DMS114 treated with DMSO at 0.1 percent for 48 hours (cell line): ENCODE measurements at regions not wholly inside any gene's neighbourhood (a gene's known extent, or its start where the extent isn't known, plus 50 kb on each side); places are given as distances from the start of the nearest gene placed in this dataset.
"Not testable (repeated sequence)": the region's sequence is repeated elsewhere in the genome, so short reads cannot be mapped to it uniquely, and the experiment has no call there.

Source experiments
- DNase-seq: peaks from one replicate; lab custom pipeline; 2025; ENCODE audit not compliant: unreplicated experiment; lab: John Stamatoyannopoulos, UW

DNA sequence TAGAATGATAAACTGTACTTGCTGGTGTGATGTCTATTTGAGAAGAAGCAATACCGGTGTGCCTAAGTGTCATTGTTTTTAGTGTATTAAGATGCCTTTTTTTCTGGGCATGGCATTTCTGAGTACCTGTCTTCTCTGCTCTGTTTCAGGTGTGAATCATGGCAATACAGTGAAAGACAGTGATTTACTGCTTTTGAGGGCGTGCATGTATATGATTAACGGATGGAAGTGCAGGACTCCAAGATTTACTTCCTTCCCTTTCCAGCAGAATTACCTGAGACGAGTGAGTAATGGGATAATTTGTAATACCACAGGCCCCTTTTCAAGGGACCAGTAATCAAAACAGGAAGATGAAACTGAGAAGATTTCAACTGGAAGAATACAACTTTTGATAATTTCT is 315.8 kb downstream of the SOX4 start:
- DNase-seq: no peak

- no peak for DNase-seq
Measured at GRCh38 chr6:21911208-21911607, 317.7 kb downstream of the SOX4 start.

- no peak for DNase-seq
Measured at GRCh38 chr6:21912151-21912832, 318.7 kb downstream of the SOX4 start.

DNA sequence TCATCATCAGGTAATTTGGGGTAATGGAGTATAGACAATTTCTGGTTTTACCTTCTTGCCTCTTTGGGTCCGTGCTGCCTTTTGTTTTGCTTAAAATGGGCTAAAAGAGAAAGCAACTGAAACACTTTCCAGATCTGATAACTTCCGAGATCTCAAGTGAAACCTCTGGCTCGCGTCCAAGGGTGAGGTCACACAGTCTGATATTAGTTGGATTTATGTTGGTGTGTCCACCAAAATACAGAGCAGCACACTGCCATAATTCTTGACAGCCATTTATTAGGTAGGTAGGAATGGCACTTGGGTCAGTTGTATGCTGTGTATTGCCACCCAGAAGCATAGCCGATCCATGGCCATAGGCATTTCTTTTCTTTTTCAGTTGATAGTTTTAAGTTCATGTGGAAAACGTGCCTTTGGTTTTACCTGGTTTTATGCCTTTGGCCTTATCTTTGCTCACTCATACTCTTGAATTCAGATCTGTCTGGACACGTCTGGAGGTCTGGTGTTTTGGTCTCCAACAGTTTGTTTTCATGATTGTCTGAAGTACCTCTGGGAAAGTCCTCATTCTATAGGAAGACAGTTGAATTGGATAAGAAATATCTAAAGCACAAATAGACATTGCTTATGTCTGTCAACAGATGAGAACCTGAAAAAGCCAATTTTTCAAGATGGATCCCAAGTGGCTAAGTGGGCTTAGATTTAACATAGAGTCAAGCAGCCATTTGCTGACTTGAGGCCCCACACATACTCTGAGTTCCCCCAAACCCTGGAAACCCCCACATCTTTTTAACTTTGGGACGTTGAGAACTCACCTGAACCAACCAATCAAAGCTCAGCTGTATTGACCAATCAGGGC is 320.8 kb downstream of the SOX4 start:
- DNase-seq: no peak

DNA sequence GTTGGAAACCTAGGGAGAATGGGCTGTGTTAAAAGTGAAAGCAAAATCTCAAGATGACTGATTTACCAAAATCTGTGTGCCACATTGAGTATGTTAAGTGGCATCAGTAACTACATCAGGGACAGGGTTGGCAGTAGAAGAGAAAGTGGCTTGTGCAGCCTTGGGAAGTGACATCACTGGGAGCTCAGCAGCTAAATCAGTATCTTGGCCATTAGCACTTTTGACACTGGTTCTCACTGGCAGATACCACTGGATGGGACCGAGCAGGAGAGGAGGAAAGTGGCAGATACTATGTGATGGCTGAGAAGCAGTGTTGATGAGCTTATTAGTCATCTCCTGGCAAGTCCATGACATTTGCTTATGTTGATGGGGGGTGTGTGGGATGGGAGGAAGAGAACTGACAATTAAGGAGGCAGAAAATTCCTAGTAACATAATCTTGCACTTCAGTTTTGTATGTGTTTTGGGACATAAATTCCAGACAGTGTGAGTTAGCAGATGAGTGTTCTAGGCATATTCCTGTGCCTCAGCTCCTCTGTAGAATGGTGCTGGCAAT is 322.2 kb downstream of the SOX4 start:
- DNase-seq: no peak

- no peak for DNase-seq
Measured at GRCh38 chr6:21918041-21918440, 324.5 kb downstream of the SOX4 start.

DNA sequence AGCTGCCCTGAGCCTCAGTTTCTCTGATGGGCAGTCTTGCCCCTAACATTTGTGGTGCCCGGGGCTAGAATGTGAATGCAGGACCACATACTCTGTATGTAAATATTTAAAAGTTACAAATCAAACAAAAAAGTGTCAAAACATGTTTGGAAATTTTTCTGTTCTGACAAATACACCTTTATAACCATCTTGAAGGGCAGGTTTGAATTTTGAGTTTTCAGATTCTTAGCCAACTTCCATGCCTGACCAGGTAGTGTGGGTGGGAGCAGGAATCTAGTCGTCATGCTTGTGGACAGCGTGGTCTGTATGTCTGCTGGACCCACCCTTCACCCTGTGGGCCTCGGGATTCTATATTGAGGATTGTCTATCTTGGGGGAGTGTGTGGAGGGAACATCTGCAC is 325.1 kb downstream of the SOX4 start:
- no peak for DNase-seq

DNA sequence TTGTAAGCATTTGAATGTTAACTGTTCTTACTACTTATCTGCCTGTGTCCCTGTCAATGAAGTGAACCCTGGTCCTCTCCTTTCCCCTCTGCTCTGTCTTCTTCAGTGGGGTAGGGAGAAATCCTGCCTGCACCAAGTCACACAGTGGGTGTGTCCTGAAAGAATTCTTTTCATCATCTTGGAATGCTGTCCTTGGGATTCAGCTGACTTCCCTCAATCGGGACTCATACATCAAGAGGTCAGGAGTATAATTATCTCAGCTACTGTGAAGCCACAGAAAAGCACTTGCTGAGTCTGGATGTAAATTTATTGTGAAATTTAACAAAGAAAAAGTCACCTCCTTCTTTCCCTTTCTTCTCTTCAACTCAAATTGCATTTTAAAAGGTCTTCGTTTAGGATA is 328.5 kb downstream of the SOX4 start:
- DNase-seq: no peak

- no peak for DNase-seq
Measured at GRCh38 chr6:21924002-21924401, 330.5 kb downstream of the SOX4 start.

DNA sequence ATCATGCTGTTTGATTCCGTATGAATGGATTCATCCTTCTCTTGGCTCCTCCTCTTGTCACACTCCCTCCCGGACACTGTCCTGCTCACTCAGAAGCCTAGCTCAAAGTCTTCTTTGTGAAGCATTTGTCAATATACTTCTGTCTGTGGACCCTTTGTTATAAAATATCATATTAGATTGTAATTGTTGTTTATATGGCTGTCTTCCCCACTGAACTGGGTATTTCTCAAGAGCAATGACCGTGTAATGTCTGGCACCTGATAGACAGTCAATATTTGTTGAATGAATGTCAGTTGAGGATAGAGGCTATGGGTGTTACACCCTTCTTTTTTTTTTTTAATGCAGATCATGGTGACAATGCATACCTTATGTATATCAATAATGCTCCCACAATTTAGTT is 335.3 kb downstream of the SOX4 start:
- DNase-seq: no peak

GRCh38 chr6:21931641-21932335 is 338.2 kb downstream of the SOX4 start:
- no peak for DNase-seq

DNA sequence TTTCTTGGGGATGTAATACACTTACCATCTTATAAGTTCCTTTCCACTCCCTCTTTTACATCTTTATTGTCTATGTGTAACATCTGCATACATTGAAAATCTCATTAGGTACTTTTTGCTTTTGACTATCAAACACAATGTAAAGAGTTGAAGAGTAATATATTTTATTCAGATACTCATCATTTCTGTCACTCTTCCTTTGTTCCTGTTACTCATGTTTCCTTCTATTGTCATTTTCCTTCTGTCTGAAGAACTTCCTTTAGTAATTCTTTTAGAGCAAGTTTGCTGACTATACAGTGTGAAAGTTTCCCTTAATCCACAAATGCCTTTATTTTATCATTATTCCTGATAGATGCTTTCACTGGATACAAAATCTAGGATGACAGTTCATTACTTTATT is 339.8 kb downstream of the SOX4 start:
- DNase-seq: no peak

- DNase-seq: no peak
Measured at GRCh38 chr6:21935142-21935541, 341.6 kb downstream of the SOX4 start.

DNA sequence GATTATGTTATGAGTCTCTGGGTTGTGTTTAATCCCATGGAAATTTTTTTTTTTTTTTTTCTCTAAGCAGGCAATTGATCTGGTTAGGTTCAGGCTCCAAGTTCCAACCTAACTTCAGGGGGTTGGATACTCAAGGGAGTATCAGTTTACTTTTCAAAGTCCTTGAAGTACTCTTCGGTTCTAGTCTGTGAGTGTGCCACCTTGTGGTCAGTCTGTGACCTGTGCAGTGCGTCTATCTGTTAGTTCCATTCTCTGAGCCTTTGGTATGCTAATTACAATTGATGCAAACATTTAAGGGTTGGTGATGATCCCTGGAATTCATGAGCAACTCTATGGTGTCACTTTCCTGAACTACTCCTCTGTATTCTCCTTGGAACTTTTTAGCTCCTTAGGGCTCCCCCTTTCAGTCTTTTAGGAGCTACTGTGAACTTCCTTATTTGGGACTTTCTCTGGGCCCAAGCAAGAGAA is 342.0 kb downstream of the SOX4 start:
- DNase-seq: peak; percentile 32

- no peak for DNase-seq
Measured at GRCh38 chr6:21937466-21937865, 343.9 kb downstream of the SOX4 start.

DNA sequence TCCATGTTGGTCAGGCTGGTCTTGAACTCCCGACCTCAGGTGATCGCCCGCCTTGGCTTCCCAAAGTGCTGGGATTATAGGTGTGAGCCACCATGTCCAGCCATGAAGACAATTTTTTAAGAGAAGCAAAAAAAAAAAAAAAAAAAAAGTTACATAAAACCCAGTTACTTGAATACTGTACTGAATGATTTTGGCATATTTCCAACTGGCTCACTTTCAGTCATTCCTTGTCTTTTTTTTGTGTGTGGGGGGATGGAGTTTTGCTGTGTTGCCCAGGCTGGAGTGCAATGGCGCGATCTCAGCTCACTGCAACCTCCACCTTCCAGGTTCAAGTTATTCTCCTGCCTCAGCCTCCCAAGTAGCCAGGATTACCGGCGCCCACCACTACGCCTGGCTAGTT is 345.5 kb downstream of the SOX4 start:
- not testable (repeated sequence) for DNase-seq

GRCh38 chr6:21941926-21942325 is 348.4 kb downstream of the SOX4 start:
- DNase-seq: no peak

DNA sequence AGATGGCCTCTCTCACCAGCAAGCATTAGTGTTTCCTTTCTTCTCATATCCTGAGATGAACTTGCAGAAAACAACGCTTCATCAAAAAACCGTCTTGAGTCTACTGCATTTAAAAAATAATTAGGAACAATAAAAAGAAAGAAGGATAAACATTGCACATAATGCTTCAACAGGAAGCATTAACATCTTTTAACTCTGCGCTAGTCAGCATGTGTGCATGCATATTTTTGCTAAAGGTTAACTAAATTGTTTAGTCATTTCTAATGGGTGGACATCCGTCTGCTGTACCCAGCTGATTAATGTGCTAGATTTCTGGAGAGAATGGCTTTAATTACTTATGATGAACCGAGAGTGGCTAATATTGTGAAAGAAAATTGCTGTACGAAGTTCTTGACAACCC is 349.3 kb downstream of the SOX4 start:
- no peak for DNase-seq

DNA sequence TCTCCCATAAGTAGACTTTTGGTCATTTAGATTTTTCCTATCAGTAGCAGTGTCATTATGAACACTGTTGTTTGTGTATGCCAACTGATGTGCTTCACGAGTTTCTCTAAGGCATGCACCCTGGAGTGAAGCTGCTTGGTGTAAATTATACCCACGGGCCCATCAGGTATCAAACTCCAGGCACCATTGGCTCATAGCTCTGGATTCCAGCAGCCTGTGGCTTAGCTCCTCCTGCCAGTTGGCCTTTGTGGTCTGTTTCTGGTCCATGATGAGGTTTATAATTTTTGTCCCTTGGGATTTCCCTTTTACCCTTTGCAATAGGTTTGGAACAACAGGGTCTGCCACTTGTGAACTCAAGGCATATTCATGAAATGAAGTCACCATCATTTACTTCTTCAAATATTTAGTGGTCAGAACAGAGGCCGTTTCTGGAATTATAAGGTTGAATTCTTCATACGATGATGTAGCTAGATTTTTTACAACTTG is 350.5 kb downstream of the PRL start:
- no peak for DNase-seq

DNA sequence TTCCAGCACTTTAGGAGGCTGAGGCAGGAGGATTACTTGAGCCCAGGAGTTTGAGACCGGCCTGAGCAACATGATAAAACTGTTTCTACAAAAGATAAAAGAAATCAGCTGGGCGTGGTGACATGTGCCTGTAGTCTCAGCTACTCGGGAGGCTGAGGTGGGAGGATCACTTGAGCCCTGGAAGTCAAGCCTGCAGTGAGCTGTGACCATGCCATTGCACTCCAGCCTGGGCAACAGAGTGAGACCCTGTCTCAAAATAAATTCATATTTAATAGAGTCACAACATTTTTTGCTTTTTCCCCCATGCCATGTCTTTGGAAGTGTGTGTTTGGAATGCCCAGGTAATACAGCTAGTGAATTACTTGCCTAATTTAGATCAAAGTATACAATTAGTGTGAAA is 349.6 kb downstream of the PRL start:
- DNase-seq: not testable (repeated sequence)

GRCh38 chr6:21947731-21948386 is 349.0 kb downstream of the PRL start:
- DNase-seq: no peak
